Activated T-cell treated with anti-CD3 and anti-CD28 coated beads, Interleukin-2, amount 50 U/mL, for 72 hours (primary cell): ENCODE measurements at regions not wholly inside any gene's neighbourhood (a gene's known extent, or its start where the extent isn't known, plus 50 kb on each side); places are given as distances from the start of the nearest gene placed in this dataset.

Experiments
- ATAC-seq, 2 donors: fragments of 150-1000 bp; cut with Tn5 transposase; replicated peaks in 1 of 2; 2 replicates each; pipeline ENCODE4 v1.10.0; 2021; ENCODE audit warnings: moderate library complexity in 2 of 2, mild to moderate bottlenecking in 1 of 2
- DNase-seq, 2 donors: peaks; one replicate each; pipeline ENCODE4 v3.0.0; 2021 to 2022; ENCODE audit warnings: mixed read lengths in 1 of 2
- H3K27ac Mint-ChIP-seq: one replicate; pipeline ENCODE4 v1.8.0; 2022; ENCODE audit warnings: mild to moderate bottlenecking, moderate library complexity, mixed read lengths
- H3K27me3 Mint-ChIP-seq: one replicate; pipeline ENCODE4 v1.8.0; 2022; ENCODE audit warnings: low read depth, mixed read lengths
- H3K36me3 Mint-ChIP-seq, 2 donors: one replicate each; pipeline ENCODE4 v1.8.0; 2022; ENCODE audit warnings: mixed read lengths in 2 of 2, mild to moderate bottlenecking in 1 of 2; ENCODE audit not compliant: insufficient read depth in 2 of 2
- H3K4me1 Mint-ChIP-seq: one replicate; pipeline ENCODE4 v1.8.0; 2022; ENCODE audit warnings: low read depth, mixed read lengths
- H3K4me3 Mint-ChIP-seq, 2 donors: one replicate each; pipeline ENCODE4 v1.8.0; 2022; ENCODE audit warnings: mild to moderate bottlenecking in 2 of 2, mixed read lengths in 2 of 2, moderate library complexity in 2 of 2
- H3K9me3 Mint-ChIP-seq, 2 donors: one replicate each; pipeline ENCODE4 v1.8.0; 2022; ENCODE audit warnings: mixed read lengths in 2 of 2

GRCh38 chr3:34319881-34320280 lies 521.5 kb downstream of the PDCD6IP start:
- Mint-ChIP-seq H3K4me3 (no peak overlapping the region), H3K4me1 (no peaks in the 10 kb centered on the region), H3K36me3 (peaks cover 0 to 2% of the 10 kb centered on the region in 2 donors), H3K27ac (no peak overlapping the region), H3K27me3 (no peaks in the 10 kb centered on the region), H3K9me3 (peaks cover 5 to 6% of the 10 kb centered on the region in 2 donors)
- DNase-seq (no peak), ATAC-seq (no peak)

GRCh38 chr3:34323517-34323916 lies 525.1 kb downstream of the PDCD6IP start:
- no peak for DNase-seq
- no peaks in the 10 kb centered on the region for H3K4me1 Mint-ChIP-seq
- H3K27me3 Mint-ChIP-seq, result no peaks in the 10 kb centered on the region
- H3K4me3 Mint-ChIP-seq, result no peak overlapping the region
- no peak overlapping the region for H3K27ac Mint-ChIP-seq
- H3K36me3 Mint-ChIP-seq, result no peaks in the 10 kb centered on the region
- peaks cover 0 to 2% of the 10 kb centered on the region in 2 donors for H3K9me3 Mint-ChIP-seq
- ATAC-seq, result no peak

GRCh38 chr3:34346656-34347055 lies 548.2 kb downstream of the PDCD6IP start:
- DNase-seq (no peak), ATAC-seq (no peak)
- Mint-ChIP-seq H3K4me1 (no peaks in the 10 kb centered on the region), H3K27ac (no peak overlapping the region), H3K4me3 (no peak overlapping the region), H3K27me3 (no peaks in the 10 kb centered on the region), H3K36me3 (no peaks in the 10 kb centered on the region), H3K9me3 (no peaks in the 10 kb centered on the region)

- Mint-ChIP-seq H3K9me3 (no peaks in the 10 kb centered on the region), H3K4me1 (no peaks in the 10 kb centered on the region), H3K27me3 (no peaks in the 10 kb centered on the region), H3K36me3 (no peaks in the 10 kb centered on the region), H3K4me3 (no peak overlapping the region), H3K27ac (no peak overlapping the region)
- no peak for DNase-seq
- no peak for ATAC-seq
Observed at GRCh38 chr3:34351882-34352777, 553.7 kb downstream of the PDCD6IP start.

GRCh38 chr3:34352778-34353331 lies 554.4 kb downstream of the PDCD6IP start:
- no peak overlapping the region for H3K27ac Mint-ChIP-seq
- no peak overlapping the region for H3K4me3 Mint-ChIP-seq
- ATAC-seq (no peak), DNase-seq (no peak)
- H3K27me3 Mint-ChIP-seq, result no peaks in the 10 kb centered on the region
- H3K4me1 Mint-ChIP-seq, result no peaks in the 10 kb centered on the region
- H3K36me3 Mint-ChIP-seq, result no peaks in the 10 kb centered on the region
- no peaks in the 10 kb centered on the region for H3K9me3 Mint-ChIP-seq

- Mint-ChIP-seq H3K4me1 (peaks cover 8% of the 10 kb centered on the region), H3K36me3 (no peaks in the 10 kb centered on the region), H3K9me3 (no peaks in the 10 kb centered on the region), H3K27ac (no peak overlapping the region), H3K27me3 (no peaks in the 10 kb centered on the region), H3K4me3 (no peak overlapping the region)
- ATAC-seq, result no peak
- DNase-seq, result no peak
Observed at GRCh38 chr3:34357461-34357860, 559.0 kb downstream of the PDCD6IP start.

GRCh38 chr3:34359064-34359463 lies 560.6 kb downstream of the PDCD6IP start:
- peaks cover 9% of the 10 kb centered on the region for H3K4me1 Mint-ChIP-seq

GRCh38 chr3:34360713-34361112 lies 562.3 kb downstream of the PDCD6IP start:
- H3K9me3 Mint-ChIP-seq, result no peaks in the 10 kb centered on the region
- H3K4me1 Mint-ChIP-seq, result peaks cover 9% of the 10 kb centered on the region
- no peak for DNase-seq
- no peak for ATAC-seq
- H3K36me3 Mint-ChIP-seq, result no peaks in the 10 kb centered on the region
- no peak overlapping the region for H3K4me3 Mint-ChIP-seq
- no peak overlapping the region for H3K27ac Mint-ChIP-seq
- no peaks in the 10 kb centered on the region for H3K27me3 Mint-ChIP-seq

More at GRCh38 chr3:34359064-34359463, 560.6 kb downstream of the PDCD6IP start:
- no peaks in the 10 kb centered on the region for H3K9me3 Mint-ChIP-seq
- no peak overlapping the region for H3K4me3 Mint-ChIP-seq
- ATAC-seq (no peak), DNase-seq (no peak)
- no peaks in the 10 kb centered on the region for H3K27me3 Mint-ChIP-seq
- no peaks in the 10 kb centered on the region for H3K36me3 Mint-ChIP-seq
- no peak overlapping the region for H3K27ac Mint-ChIP-seq

- Mint-ChIP-seq H3K4me1 (peaks cover 9% of the 10 kb centered on the region), H3K9me3 (no peaks in the 10 kb centered on the region), H3K27me3 (no peaks in the 10 kb centered on the region), H3K36me3 (no peaks in the 10 kb centered on the region), H3K27ac (no peak overlapping the region), H3K4me3 (no peak overlapping the region)
- no peak for DNase-seq
- peak; percentile 45 to 74 for ATAC-seq
Observed at GRCh38 chr3:34361921-34362320, 563.5 kb downstream of the PDCD6IP start.

- ATAC-seq, result no peak
- H3K27ac Mint-ChIP-seq, result no peak overlapping the region
Observed at GRCh38 chr3:34362910-34363309, 564.5 kb downstream of the PDCD6IP start.

GRCh38 chr3:34363881-34364280 lies 565.5 kb downstream of the PDCD6IP start:
- no peak overlapping the region for H3K27ac Mint-ChIP-seq
- H3K4me3 Mint-ChIP-seq, result no peak overlapping the region
- DNase-seq (no peak), ATAC-seq (no peak)
- H3K9me3 Mint-ChIP-seq, result peaks cover 0 to under 1% of the 10 kb centered on the region in 2 donors
- no peaks in the 10 kb centered on the region for H3K27me3 Mint-ChIP-seq
- no peaks in the 10 kb centered on the region for H3K36me3 Mint-ChIP-seq
- peaks cover 9% of the 10 kb centered on the region for H3K4me1 Mint-ChIP-seq

More at GRCh38 chr3:34362910-34363309, 564.5 kb downstream of the PDCD6IP start:
- peaks cover 9% of the 10 kb centered on the region for H3K4me1 Mint-ChIP-seq
- no peak overlapping the region for H3K4me3 Mint-ChIP-seq
- H3K9me3 Mint-ChIP-seq, result no peaks in the 10 kb centered on the region
- no peaks in the 10 kb centered on the region for H3K27me3 Mint-ChIP-seq
- H3K36me3 Mint-ChIP-seq, result no peaks in the 10 kb centered on the region
- no peak for DNase-seq

GRCh38 chr3:34364335-34364734 lies 565.9 kb downstream of the PDCD6IP start:
- DNase-seq (no peak), ATAC-seq (no peak)
- peaks cover 9% of the 10 kb centered on the region for H3K4me1 Mint-ChIP-seq
- no peaks in the 10 kb centered on the region for H3K27me3 Mint-ChIP-seq
- H3K4me3 Mint-ChIP-seq, result no peak overlapping the region
- H3K36me3 Mint-ChIP-seq, result no peaks in the 10 kb centered on the region
- no peak overlapping the region for H3K27ac Mint-ChIP-seq
- H3K9me3 Mint-ChIP-seq, result peaks cover 0 to 2% of the 10 kb centered on the region in 2 donors

GRCh38 chr3:34365231-34365630 lies 566.8 kb downstream of the PDCD6IP start:
- no peak for DNase-seq
- no peak for ATAC-seq
- H3K36me3 Mint-ChIP-seq, result no peaks in the 10 kb centered on the region
- H3K27ac Mint-ChIP-seq, result no peak overlapping the region
- peaks cover 9% of the 10 kb centered on the region for H3K4me1 Mint-ChIP-seq
- H3K4me3 Mint-ChIP-seq, result no peak overlapping the region
- no peaks in the 10 kb centered on the region for H3K27me3 Mint-ChIP-seq
- H3K9me3 Mint-ChIP-seq, result peaks cover 0 to 2% of the 10 kb centered on the region in 2 donors
